ENCODE measurements at regions not wholly inside any gene's neighbourhood (a gene's known extent, or its start where the extent isn't known, plus 50 kb on each side); places are given as distances from the start of the nearest gene placed in this dataset.

DNA sequence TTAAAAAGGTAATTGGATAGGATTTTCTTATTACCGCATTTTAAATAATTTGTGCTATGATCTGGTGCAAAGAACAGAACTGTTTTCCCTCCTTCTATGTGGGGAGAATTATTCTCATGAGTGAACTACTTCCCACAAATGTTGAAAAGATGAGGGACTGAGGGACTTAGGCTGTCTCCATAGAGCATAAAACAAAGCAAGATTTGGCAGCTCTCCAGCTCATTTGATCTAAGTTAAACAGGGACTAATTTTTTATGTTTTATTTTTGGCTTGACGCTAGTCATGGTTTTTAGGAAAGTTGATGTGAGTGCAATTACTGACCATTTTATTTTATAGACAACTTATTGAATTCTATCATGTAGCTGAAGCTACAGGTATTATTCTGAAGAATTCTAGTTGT is 362.3 kb downstream of the HLX start:
- Histone ChIP-seq H3K27me3 (ENCODE audit: control insufficient read depth, insufficient read depth, low read length) (peaks cover 2% of the 10 kb centered on the region), H3K4me3 (ENCODE audit: low read depth, low read length) (no peak overlapping the region), H3K9me3 (ENCODE audit: control insufficient read depth, insufficient read depth, low read length) (no peaks in the 10 kb centered on the region), H3K27ac (ENCODE audit: low read depth, low read length) (no peak overlapping the region)
- TF ChIP-seq, protein P1, sequence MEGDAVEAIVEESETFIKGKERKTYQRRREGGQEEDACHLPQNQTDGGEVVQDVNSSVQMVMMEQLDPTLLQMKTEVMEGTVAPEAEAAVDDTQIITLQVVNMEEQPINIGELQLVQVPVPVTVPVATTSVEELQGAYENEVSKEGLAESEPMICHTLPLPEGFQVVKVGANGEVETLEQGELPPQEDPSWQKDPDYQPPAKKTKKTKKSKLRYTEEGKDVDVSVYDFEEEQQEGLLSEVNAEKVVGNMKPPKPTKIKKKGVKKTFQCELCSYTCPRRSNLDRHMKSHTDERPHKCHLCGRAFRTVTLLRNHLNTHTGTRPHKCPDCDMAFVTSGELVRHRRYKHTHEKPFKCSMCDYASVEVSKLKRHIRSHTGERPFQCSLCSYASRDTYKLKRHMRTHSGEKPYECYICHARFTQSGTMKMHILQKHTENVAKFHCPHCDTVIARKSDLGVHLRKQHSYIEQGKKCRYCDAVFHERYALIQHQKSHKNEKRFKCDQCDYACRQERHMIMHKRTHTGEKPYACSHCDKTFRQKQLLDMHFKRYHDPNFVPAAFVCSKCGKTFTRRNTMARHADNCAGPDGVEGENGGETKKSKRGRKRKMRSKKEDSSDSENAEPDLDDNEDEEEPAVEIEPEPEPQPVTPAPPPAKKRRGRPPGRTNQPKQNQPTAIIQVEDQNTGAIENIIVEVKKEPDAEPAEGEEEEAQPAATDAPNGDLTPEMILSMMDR (IDR thresholded peaks at IDR 0.05; ENCODE audit: low read depth, low read length) = no peak
- ChIA-PET CTCF (interaction anchor here (1.0 kb wide), 1 partner anchor 38 kb away, joined by 3 read pairs; no protein-coding TSS in a partner anchor), POLR2A (no interaction called here)
- no peak for DNase-seq (ENCODE audit: low read depth, low spot score)

DNA sequence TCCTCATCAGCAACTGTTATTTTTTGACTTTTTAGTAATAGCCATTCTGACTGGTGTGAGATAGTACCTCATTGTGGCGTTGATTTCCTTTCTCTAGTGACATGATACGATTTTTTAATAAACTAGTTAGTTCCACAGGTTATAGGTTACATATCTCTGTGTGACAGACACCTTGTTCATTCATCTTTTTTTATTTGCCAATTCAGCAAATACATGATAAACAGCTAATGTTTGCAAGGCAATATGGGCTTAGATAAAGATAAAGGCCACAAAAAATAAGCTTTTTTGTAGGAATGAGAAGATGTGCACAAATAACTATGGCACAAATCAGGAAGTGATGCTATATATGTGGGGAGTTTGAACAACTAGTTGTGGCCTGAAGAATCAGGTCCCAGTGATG is 366.8 kb downstream of the HLX start:
- no peak overlapping the region for H3K4me3 ChIP-seq (ENCODE audit: low read depth, low read length)
- no peak for DNase-seq (ENCODE audit: low read depth, low spot score)
- H3K9me3 ChIP-seq (ENCODE audit: control insufficient read depth, insufficient read depth, low read length) = no peaks in the 10 kb centered on the region
- H3K27ac ChIP-seq (ENCODE audit: low read depth, low read length) = no peak overlapping the region
- CTCF ChIA-PET = interaction anchor here (1.2 kb wide), 1 partner anchor 18 kb away, joined by 3 read pairs; no protein-coding TSS in a partner anchor
- H3K27me3 ChIP-seq (ENCODE audit: control insufficient read depth, insufficient read depth, low read length) = no peaks in the 10 kb centered on the region
- TF ChIP-seq, protein P1 (IDR thresholded peaks at IDR 0.05; ENCODE audit: low read depth, low read length) = no peak
- POLR2A ChIA-PET = interaction anchor here (0.6 kb wide), 1 partner anchor 442 kb away, joined by 3 read pairs; no protein-coding TSS in a partner anchor

DNA sequence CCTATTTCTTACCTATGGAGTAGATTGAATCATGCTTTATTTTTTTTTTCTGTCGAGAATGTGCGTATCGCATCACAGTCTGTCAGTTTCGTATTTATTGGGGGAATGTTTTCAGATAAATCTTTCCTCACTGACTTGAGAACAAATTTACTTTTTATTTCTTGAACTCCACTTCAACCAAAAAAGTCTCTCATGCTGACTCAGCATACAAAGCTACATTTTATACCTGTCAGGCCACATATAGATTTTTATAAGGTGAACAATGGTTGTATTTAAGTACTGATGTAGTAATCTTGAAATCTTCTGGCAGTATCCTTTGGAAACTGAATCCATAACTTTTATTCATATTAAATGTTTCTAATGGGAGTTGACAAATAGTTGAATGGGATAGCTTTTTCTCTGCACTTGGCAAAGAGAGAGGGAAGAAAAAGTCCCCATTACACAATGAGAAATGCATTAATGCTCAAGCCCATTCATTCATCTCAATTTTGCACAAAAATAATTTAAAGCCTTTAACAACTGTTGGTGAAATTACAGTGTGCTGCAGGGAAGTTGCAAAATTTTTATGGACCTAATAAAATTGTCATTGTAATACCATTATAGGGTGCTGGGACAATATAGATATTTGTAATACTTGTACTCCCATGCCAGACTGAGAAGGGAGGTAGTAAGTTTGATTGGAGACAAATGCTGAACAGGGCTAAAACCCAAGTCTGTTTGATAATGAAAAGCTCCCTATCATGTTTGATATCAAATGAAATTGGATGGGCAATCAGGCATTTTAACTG is 367.6 kb downstream of the HLX start:
- ChIA-PET POLR2A (interaction anchor here (0.6 kb wide), 1 partner anchor 442 kb away, joined by 3 read pairs; no protein-coding TSS in a partner anchor), CTCF (interaction anchor here (1.2 to 3.7 kb wide), 2 partner anchors 17 kb away, joined by 3 to 14 read pairs; no protein-coding TSS in a partner anchor)
- TF ChIP-seq, protein P1 (IDR thresholded peaks at IDR 0.05; ENCODE audit: low read depth, low read length) = no peak
- H3K9me3 ChIP-seq (ENCODE audit: control insufficient read depth, insufficient read depth, low read length) = no peaks in the 10 kb centered on the region
- no peak overlapping the region for H3K27ac ChIP-seq (ENCODE audit: low read depth, low read length)
- H3K27me3 ChIP-seq (ENCODE audit: control insufficient read depth, insufficient read depth, low read length) = no peaks in the 10 kb centered on the region
- DNase-seq (ENCODE audit: low read depth, low spot score) = no peak
- no peak overlapping the region for H3K4me3 ChIP-seq (ENCODE audit: low read depth, low read length)

DNA sequence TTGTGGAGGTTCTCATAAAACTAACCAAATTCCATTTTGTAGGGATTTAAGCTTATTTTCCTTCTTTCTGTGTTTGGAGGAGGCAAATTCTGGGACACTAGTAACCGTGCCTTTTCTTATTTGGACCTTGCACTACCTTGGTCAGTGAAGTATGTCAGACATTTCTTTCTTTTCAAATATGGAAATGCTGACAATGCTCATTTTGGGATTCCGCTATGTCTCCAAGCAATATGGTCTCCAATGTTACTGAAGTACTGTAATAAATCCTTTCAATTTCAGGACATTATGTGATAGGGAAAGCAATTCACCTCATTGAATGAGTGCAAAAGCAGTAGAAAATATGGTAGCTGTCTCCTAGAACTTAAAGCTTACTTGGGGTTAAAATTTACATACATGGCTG is 372.3 kb downstream of the HLX start:
- ChIA-PET POLR2A (no interaction called here), CTCF (interaction anchor here (0.7 kb wide), 1 partner anchor 12 kb away, joined by 4 read pairs; no protein-coding TSS in a partner anchor)
- TF ChIP-seq, protein P1 (IDR thresholded peaks at IDR 0.05; ENCODE audit: low read depth, low read length) = no peak
- no peak overlapping the region for H3K4me3 ChIP-seq (ENCODE audit: low read depth, low read length)
- H3K27ac ChIP-seq (ENCODE audit: low read depth, low read length) = no peak overlapping the region
- DNase-seq (ENCODE audit: low read depth, low spot score) = no peak
- H3K9me3 ChIP-seq (ENCODE audit: control insufficient read depth, insufficient read depth, low read length) = no peaks in the 10 kb centered on the region
- no peaks in the 10 kb centered on the region for H3K27me3 ChIP-seq (ENCODE audit: control insufficient read depth, insufficient read depth, low read length)

DNA sequence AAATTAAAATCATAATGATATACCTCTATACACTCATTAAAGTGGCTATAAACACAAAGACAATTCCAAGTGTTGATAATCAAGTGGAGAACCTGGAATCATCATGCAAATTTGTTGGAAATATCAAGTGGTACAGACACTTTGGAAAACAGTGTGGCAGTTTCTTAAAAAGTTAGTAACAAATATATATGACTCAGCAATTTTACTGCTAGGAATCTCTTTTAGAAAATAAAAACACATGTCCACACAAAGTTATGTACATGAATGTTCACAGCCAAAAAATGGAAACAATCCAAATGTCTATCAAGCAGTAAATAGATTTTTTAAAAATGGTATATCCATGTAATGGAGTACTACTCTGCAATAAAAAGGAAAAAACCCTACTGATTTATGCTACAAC is 375.6 kb downstream of the HLX start:
- Histone ChIP-seq H3K4me3 (ENCODE audit: low read depth, low read length) (no peak overlapping the region), H3K27me3 (ENCODE audit: control insufficient read depth, insufficient read depth, low read length) (no peaks in the 10 kb centered on the region), H3K27ac (ENCODE audit: low read depth, low read length) (no peak overlapping the region), H3K9me3 (ENCODE audit: control insufficient read depth, insufficient read depth, low read length) (no peaks in the 10 kb centered on the region)
- TF ChIP-seq, protein P1 (IDR thresholded peaks at IDR 0.05; ENCODE audit: low read depth, low read length) = no peak
- CTCF ChIA-PET = no interaction called here
- DNase-seq (ENCODE audit: low read depth, low spot score) = no peak
- POLR2A ChIA-PET = no interaction called here

Measured in AG04450 (cell line).